ENCODE measurements at regions not wholly inside any gene's neighbourhood (a gene's known extent, or its start where the extent isn't known, plus 50 kb on each side); places are given as distances from the start of the nearest gene placed in this dataset.

DNA sequence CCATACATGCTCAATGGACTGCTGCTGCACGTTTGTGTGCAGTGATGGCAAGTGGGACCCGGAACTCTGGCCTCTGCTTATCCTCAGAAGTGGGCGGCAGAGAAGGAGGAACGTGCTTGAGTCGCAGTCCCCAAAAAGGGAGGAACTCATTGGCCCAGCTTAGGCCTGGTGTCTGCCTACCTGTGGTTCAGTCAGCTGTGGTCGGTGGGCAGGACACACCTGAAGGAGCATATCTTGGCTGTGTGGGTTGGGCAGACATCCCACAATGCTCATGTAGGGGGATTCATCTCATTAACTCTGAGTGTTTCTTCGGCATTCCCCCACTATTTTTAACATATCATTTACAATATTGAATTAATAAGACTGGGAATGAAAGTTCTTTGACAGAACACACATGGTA is 122.9 kb upstream of the IL12B start:
- Histone ChIP-seq H3K9me3 (replicated peaks; ENCODE audit: insufficient read depth, low read length) (no peaks in the 10 kb centered on the region), H3K27ac (ENCODE audit: low read length) (no peak overlapping the region), H3K79me2 (ENCODE audit: low read length) (no peaks in the 10 kb centered on the region), H3K4me1 (ENCODE audit: low read length) (peaks cover 24% of the 10 kb centered on the region), H3K9me2 (replicated peaks; ENCODE audit: insufficient read depth, low read length) (no peaks in the 10 kb centered on the region), H3K9ac (ENCODE audit: low read length) (no peak overlapping the region), H3K4me3 (ENCODE audit: low read length) (no peak overlapping the region), H3K4me2 (ENCODE audit: low read depth, low read length) (no peak overlapping the region), H4K20me1 (ENCODE audit: insufficient read depth, low read length) (no peaks in the 10 kb centered on the region), H2AFZ (ENCODE audit: low read length) (no peak overlapping the region), H3K36me3 (replicated peaks; ENCODE audit: insufficient read depth, low read length) (no peaks in the 10 kb centered on the region), H3F3A (ENCODE audit: insufficient read depth, low read length) (peaks cover 11% of the 10 kb centered on the region), H3K27me3 (replicated peaks; ENCODE audit: insufficient read depth, low read length) (no peaks in the 10 kb centered on the region)
- TF ChIP-seq EZH2phosphoT487 (IDR thresholded peaks at IDR 0.05; ENCODE audit: low read length) (no peak), EZH2 (optimal IDR thresholded peaks at IDR 0.05; ENCODE audit: low read depth, low read length) (no peak)
- TF ChIP-seq, protein P1, sequence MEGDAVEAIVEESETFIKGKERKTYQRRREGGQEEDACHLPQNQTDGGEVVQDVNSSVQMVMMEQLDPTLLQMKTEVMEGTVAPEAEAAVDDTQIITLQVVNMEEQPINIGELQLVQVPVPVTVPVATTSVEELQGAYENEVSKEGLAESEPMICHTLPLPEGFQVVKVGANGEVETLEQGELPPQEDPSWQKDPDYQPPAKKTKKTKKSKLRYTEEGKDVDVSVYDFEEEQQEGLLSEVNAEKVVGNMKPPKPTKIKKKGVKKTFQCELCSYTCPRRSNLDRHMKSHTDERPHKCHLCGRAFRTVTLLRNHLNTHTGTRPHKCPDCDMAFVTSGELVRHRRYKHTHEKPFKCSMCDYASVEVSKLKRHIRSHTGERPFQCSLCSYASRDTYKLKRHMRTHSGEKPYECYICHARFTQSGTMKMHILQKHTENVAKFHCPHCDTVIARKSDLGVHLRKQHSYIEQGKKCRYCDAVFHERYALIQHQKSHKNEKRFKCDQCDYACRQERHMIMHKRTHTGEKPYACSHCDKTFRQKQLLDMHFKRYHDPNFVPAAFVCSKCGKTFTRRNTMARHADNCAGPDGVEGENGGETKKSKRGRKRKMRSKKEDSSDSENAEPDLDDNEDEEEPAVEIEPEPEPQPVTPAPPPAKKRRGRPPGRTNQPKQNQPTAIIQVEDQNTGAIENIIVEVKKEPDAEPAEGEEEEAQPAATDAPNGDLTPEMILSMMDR (IDR thresholded peaks at IDR 0.05; ENCODE audit: low read length), result no peak
- DNase-seq, result no peak

DNA sequence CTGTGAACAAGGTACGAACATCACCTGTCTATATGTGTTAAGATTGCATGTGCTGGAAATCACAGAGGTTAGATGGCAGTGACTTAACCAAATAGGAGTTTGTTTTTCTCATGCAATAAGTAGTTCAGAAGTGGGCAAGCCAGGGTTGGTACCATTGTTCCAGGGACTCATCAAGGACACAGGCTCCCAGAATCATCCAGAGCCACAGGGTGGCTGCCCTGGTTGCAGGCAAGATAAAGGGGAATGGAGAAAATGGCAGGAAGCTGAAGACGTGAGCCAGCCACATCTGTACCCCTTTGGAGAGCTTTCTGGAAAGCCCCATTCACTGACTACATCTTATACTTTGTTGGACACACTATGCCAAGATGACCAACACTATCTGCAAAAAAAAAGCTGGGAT is 126.0 kb upstream of the IL12B start:
- H3K79me2 ChIP-seq (ENCODE audit: low read length), result no peaks in the 10 kb centered on the region
- H3K4me2 ChIP-seq (ENCODE audit: low read depth, low read length), result peak overlapping the region; percentile 22
- no peaks in the 10 kb centered on the region for H3K27me3 ChIP-seq (replicated peaks; ENCODE audit: insufficient read depth, low read length)
- H2AFZ ChIP-seq (ENCODE audit: low read length), result no peak overlapping the region
- no peak for DNase-seq
- H3K4me1 ChIP-seq (ENCODE audit: low read length), result peaks cover 45% of the 10 kb centered on the region
- H4K20me1 ChIP-seq (ENCODE audit: insufficient read depth, low read length), result no peaks in the 10 kb centered on the region
- no peaks in the 10 kb centered on the region for H3K9me3 ChIP-seq (replicated peaks; ENCODE audit: insufficient read depth, low read length)
- no peak overlapping the region for H3K4me3 ChIP-seq (ENCODE audit: low read length)
- no peak overlapping the region for H3K9ac ChIP-seq (ENCODE audit: low read length)
- TF ChIP-seq EZH2phosphoT487 (IDR thresholded peaks at IDR 0.05; ENCODE audit: low read length), result no peak
- TF ChIP-seq, protein P1 (IDR thresholded peaks at IDR 0.05; ENCODE audit: low read length), result no peak
- TF ChIP-seq EZH2 (optimal IDR thresholded peaks at IDR 0.05; ENCODE audit: low read depth, low read length), result no peak
- no peaks in the 10 kb centered on the region for H3K9me2 ChIP-seq (replicated peaks; ENCODE audit: insufficient read depth, low read length)
- no peaks in the 10 kb centered on the region for H3K36me3 ChIP-seq (replicated peaks; ENCODE audit: insufficient read depth, low read length)
- peak overlapping the region; percentile 65; the same call in 1 of the 2 replicates for H3K27ac ChIP-seq (ENCODE audit: low read length)
- H3F3A ChIP-seq (ENCODE audit: insufficient read depth, low read length), result peaks cover 15% of the 10 kb centered on the region

DNA sequence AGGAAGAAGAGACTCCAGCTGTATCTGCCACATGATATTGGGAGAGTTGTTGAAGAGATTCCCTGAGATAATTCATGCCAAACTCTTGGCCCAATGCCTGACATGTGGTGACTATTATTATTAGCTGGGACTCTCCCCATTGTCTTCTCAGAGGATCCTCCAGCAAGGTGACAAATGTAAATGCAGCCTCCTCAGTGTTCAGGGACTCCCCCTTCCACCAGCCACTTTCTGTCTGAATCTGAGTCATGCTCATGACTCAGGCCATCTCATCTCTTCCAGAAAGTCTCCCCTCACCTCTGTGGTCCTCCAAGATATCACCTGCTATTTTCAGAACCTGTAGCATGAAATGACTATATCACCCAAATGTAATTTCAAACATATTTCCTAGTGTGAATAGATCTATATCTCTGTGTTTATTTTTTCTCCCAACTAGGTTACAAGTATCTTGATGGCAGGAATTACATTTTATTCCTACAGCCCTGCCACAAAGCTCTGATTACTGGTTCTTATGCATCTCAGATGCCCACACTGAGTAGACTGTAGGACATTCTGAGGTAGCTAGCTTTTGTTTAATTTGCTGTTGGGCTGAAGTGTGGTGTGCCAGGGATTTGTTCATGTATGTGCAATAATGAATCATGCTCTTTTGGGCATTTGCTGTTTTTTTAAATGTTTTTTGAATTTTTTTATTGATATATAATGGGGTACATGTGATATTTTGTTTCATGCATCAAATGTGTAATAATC is 126.6 kb upstream of the IL12B start:
- Histone ChIP-seq H3K79me2 (ENCODE audit: low read length) (no peaks in the 10 kb centered on the region), H3K4me3 (ENCODE audit: low read length) (no peak overlapping the region), H3F3A (ENCODE audit: insufficient read depth, low read length) (peaks cover 15% of the 10 kb centered on the region), H3K27ac (ENCODE audit: low read length) (peak overlapping the region; percentile 65), H3K27me3 (replicated peaks; ENCODE audit: insufficient read depth, low read length) (no peaks in the 10 kb centered on the region), H3K9me2 (replicated peaks; ENCODE audit: insufficient read depth, low read length) (no peaks in the 10 kb centered on the region), H2AFZ (ENCODE audit: low read length) (no peak overlapping the region), H3K9me3 (replicated peaks; ENCODE audit: insufficient read depth, low read length) (no peaks in the 10 kb centered on the region), H3K9ac (ENCODE audit: low read length) (peak overlapping the region; percentile 8; the same call in 1 of the 2 replicates), H3K36me3 (replicated peaks; ENCODE audit: insufficient read depth, low read length) (no peaks in the 10 kb centered on the region), H4K20me1 (ENCODE audit: insufficient read depth, low read length) (no peaks in the 10 kb centered on the region), H3K4me2 (ENCODE audit: low read depth, low read length) (peak overlapping the region; percentile 22; the same call in 1 of the 2 replicates), H3K4me1 (ENCODE audit: low read length) (peaks cover 45% of the 10 kb centered on the region)
- TF ChIP-seq EZH2 (optimal IDR thresholded peaks at IDR 0.05; ENCODE audit: low read depth, low read length) (no peak), EZH2phosphoT487 (IDR thresholded peaks at IDR 0.05; ENCODE audit: low read length) (no peak)
- TF ChIP-seq, protein P1 (IDR thresholded peaks at IDR 0.05; ENCODE audit: low read length), result no peak
- peak; percentile 88 for DNase-seq
